K562 (cell line): ENCODE measurements at regions not wholly inside any gene's neighbourhood (a gene's known extent, or its start where the extent isn't known, plus 50 kb on each side); places are given as distances from the start of the nearest gene placed in this dataset.

Source experiments
- ATAC-seq: fragments of 200-7000 bp; cut with Tn5 transposase; 3 replicates; pipeline ENCODE4 v1.9.1; 2020; ENCODE audit warnings: moderate library complexity
- BruUV-seq: library from RNA; stranded (reverse); fragments of 400-500 nt; replicated peaks from 2 replicates; lab custom pipeline; 2021; lab: Mats Ljungman, UMichigan
- CTCF ChIA-PET: fragments of 300-600 bp; formaldehyde crosslinking; extraction: SDS; loops from one replicate; lab custom pipeline; 2021; ENCODE audit warnings: low intra/inter-chr PET ratio; lab: Yijun Ruan, JAX
- POLR2A ChIA-PET: fragments of 300-600, 350-650 bp; sonication (Branson Sonifier 250); formaldehyde crosslinking; extraction: SDS; loops from one replicate; lab custom pipeline; 2021; ENCODE audit warnings: antibody characterized with exemption, inconsistent platforms; lab: Yijun Ruan, JAX
- DNase-seq, 4 experiments: peaks; one replicate each; pipeline versions ENCODE4 v3.0.0 to v3.0.0-alpha.2; 2011 to 2018; ENCODE audit warnings: low spot score in 3 of 4, mixed read lengths in 3 of 4; ENCODE audit errors: extremely low read depth in 1 of 4
- FAIRE-seq: peaks from 2 replicates; lab custom pipeline; 2011; peaks lifted over from hg19 to GRCh38; lab: Jason Lieb, UNC
- H2AFZ ChIP-seq: 2 replicates; pipeline ENCODE4 v1.6.0; 2011; ENCODE audit warnings: low read depth, low read length, control low read depth, inconsistent platforms
- H3K27ac ChIP-seq: fragments of 200-600 bp; 3 replicates; pipeline ENCODE4 v1.8.0; 2011; ENCODE audit warnings: low read depth, mild to moderate bottlenecking, control low read depth, inconsistent platforms, low read length, moderate library complexity, mixed read lengths; ENCODE audit errors: extremely low read depth
- H3K27me3 ChIP-seq, 2 experiments: fragments of 300-600 bp in 1 of 2; 2 replicates in 1 of 2; 3 replicates in 1 of 2; pipeline versions ENCODE4 v1.6.0 to v1.8.0; 2011; ENCODE audit warnings: inconsistent platforms in 2 of 2, low read length in 2 of 2, mild to moderate bottlenecking in 1 of 2, mixed read lengths in 1 of 2, moderate library complexity in 1 of 2; ENCODE audit not compliant: control insufficient read depth in 2 of 2, insufficient read depth in 2 of 2
- H3K36me3 ChIP-seq: fragments of 300-600 bp; 3 replicates; pipeline ENCODE4 v1.8.0; 2011; ENCODE audit warnings: mild to moderate bottlenecking, low read length, inconsistent platforms; ENCODE audit not compliant: control insufficient read depth, insufficient read depth
- H3K4me1 ChIP-seq, 2 experiments: fragments of 200-600 bp in 1 of 2; replicated peaks in 1 of 2; 2 replicates in 1 of 2; 3 replicates in 1 of 2; pipeline versions ENCODE4 v1.5.1 to v1.8.0; 2011; ENCODE audit warnings: inconsistent platforms in 2 of 2, low read length in 2 of 2, mild to moderate bottlenecking in 1 of 2, mixed read lengths in 1 of 2, moderate library complexity in 1 of 2; ENCODE audit not compliant: control insufficient read depth in 2 of 2, insufficient read depth in 2 of 2
- H3K4me2 ChIP-seq: 2 replicates; pipeline ENCODE4 v1.6.1; 2011; ENCODE audit warnings: low read length, control low read depth, inconsistent platforms, mixed read lengths; ENCODE audit not compliant: insufficient read depth
- H3K4me3 ChIP-seq: fragments of 200-600 bp; sonication (generic), shearing (Covaris generic); 2 replicates; pipeline ENCODE4 v1.5.1; 2016; ENCODE audit warnings: control low read depth, inconsistent platforms
- H3K79me2 ChIP-seq: fragments of 200-600 bp; 3 replicates; pipeline ENCODE4 v1.8.0; 2011; ENCODE audit warnings: low read length, inconsistent platforms; ENCODE audit not compliant: control insufficient read depth, insufficient read depth
- H3K9ac ChIP-seq, 2 experiments: 2 replicates each; pipeline versions ENCODE4 v1.6.0 to v1.6.1; 2011; ENCODE audit warnings: low read depth in 2 of 2, low read length in 2 of 2, control low read depth in 1 of 2, inconsistent platforms in 1 of 2, mild to moderate bottlenecking in 1 of 2, mixed read lengths in 1 of 2; ENCODE audit not compliant: insufficient read depth in 1 of 2
- H3K9me1 ChIP-seq: one replicate; pipeline ENCODE4 v1.6.0; 2011; ENCODE audit warnings: inconsistent platforms, mild to moderate bottlenecking, low read length, moderate library complexity; ENCODE audit not compliant: control insufficient read depth, insufficient read depth
- H3K9me3 ChIP-seq: replicated peaks from 2 replicates; pipeline ENCODE4 v1.5.1; 2011; ENCODE audit warnings: low read depth, low read length, inconsistent platforms; ENCODE audit not compliant: control insufficient read depth, insufficient read depth
- H4K20me1 ChIP-seq: replicated peaks from 2 replicates; pipeline ENCODE4 v1.6.1; 2011; ENCODE audit warnings: low read length, inconsistent platforms, mixed read lengths; ENCODE audit not compliant: control insufficient read depth, insufficient read depth
- ARHGAP35 ChIP-seq: fragments of 450-650 bp; IDR thresholded peaks from 2 replicates; pipeline ENCODE4 v1.6.1; 2018; ENCODE audit not compliant: partially characterized antibody
- C11orf30 ChIP-seq: fragments of 450-650 bp; IDR thresholded peaks from 2 replicates; pipeline ENCODE4 v1.6.1; 2016; ENCODE audit warnings: low read depth, mild to moderate bottlenecking
- COPS2 ChIP-seq: fragments of 450-650 bp; conservative IDR thresholded peaks from 2 replicates; pipeline ENCODE4 v1.6.1; 2016; ENCODE audit warnings: mild to moderate bottlenecking, moderate library complexity
- HOMEZ ChIP-seq: fragments of 250-450 bp; sonication (Bioruptor Pico); IDR thresholded peaks from 2 replicates; pipeline ENCODE4 v1.4.0; 2020; ENCODE audit warnings: mild to moderate bottlenecking, moderate library complexity
- MYC ChIP-seq, 2 experiments: fragments of 250-450 bp in 1 of 2; sonication (Bioruptor Pico) in 1 of 2; IDR thresholded peaks; 2 replicates each; pipeline versions ENCODE4 v1.5.1 to v1.6.1; 2012 to 2021; ENCODE audit warnings: low read depth in 2 of 2, borderline replicate concordance in 1 of 2, improper control_type of control experiment in 1 of 2, low read length in 1 of 2, mild to moderate bottlenecking in 1 of 2, moderate library complexity in 1 of 2
- NFE2 ChIP-seq: IDR thresholded peaks from 2 replicates; pipeline ENCODE4 v1.6.1; 2014; ENCODE audit warnings: antibody characterized with exemption, low read depth
- RBM25 ChIP-seq: fragments of 200-400 bp; formaldehyde crosslinking; IDR thresholded peaks from 2 replicates; pipeline ENCODE4 v1.6.1; 2018; ENCODE audit warnings: low read length, low read depth, moderate library complexity; ENCODE audit not compliant: severe bottlenecking
- USF1 ChIP-seq: sonication (generic); formaldehyde crosslinking; IDR thresholded peaks from 2 replicates; pipeline ENCODE4 v1.9.0; 2022; ENCODE audit warnings: mild to moderate bottlenecking, missing genetic modification reagents
- USF2 ChIP-seq: sonication (generic); formaldehyde crosslinking; IDR thresholded peaks from 2 replicates; pipeline ENCODE4 v1.5.0; 2020; ENCODE audit warnings: missing genetic modification reagents
- ZZZ3 ChIP-seq: fragments of 450-650 bp; IDR thresholded peaks from 2 replicates; pipeline ENCODE4 v1.6.1; 2016; ENCODE audit warnings: antibody characterized with exemption, mild to moderate bottlenecking, moderate library complexity
- WGBS: fragments of 100-300 bp; shearing (Covaris generic); methylation state at CpG from one replicate; pipeline ENCODE4 v1.1.6; 2016; ENCODE audit warnings: low coverage, mixed read lengths; ENCODE audit not compliant: insufficient coverage; ENCODE audit errors: missing lambda C conversion rate; 5-methylcytosine and 5-hydroxymethylcytosine counted together
- in situ Hi-C: fragments of 300-500 bp; cut with MboI; formaldehyde crosslinking; loops from 4 replicates; pipeline ENCODE4 v1.15.0; 2018; ENCODE audit warnings: inconsistent platforms, mixed read lengths
- intact Hi-C: fragments of 100-400 bp; cut with micrococcal nuclease; formaldehyde crosslinking; loops from 2 replicates; pipeline ENCODE4 v1.14.2; 2022

DNA sequence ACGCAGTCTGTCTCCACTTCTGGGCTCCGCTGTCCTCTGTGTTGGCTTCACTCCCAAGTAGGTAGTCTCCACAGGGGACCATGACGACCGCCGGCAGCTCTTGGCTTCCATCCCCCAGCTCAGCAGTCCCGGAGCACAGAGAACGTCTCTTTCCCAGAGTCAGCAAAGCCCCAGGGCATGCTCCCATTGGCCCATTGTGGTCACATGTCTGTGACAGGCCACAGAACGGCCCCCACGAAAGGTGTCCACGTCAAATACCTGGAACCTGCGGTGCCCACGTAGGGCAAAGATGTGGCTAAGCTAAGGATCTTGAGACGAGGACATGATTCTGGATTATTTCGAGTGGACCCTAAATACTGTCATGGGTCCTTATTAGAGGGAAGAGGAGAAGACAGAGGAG, 438.4 kb upstream of the SULF2 start:
- ATAC-seq: no peak
- H3K27me3 ChIP-seq: peaks cover 0 to 22% of the 10 kb centered on the region in 2 experiments; a peak in 2 of 5 replicates
- H3K27ac ChIP-seq: no peak overlapping the region
- CTCF ChIA-PET: no interaction called here
- in situ Hi-C loops (no loop called here), intact Hi-C loops (no loop called here)
- H3K4me2 ChIP-seq: no peak overlapping the region
- FAIRE-seq: no peak
- no peaks in the 10 kb centered on the region for H3K36me3 ChIP-seq
- peak in 3 of 4 experiments; percentile 15 to 19 (median 17) for DNase-seq
- H2AFZ ChIP-seq: no peak overlapping the region
- no peaks in the 10 kb centered on the region for H3K9me1 ChIP-seq
- H3K4me1 ChIP-seq: no peaks in the 10 kb centered on the region; a peak in 1 of 5 replicates
- H4K20me1 ChIP-seq: no peaks in the 10 kb centered on the region
- no peak overlapping the region for H3K9ac ChIP-seq
- under 1% methylated on average over 14 of the region's 14 CpGs for WGBS
- no TSS peak for BruUV-seq
- H3K4me3 ChIP-seq: no peak overlapping the region
- POLR2A ChIA-PET: no interaction called here
- TF ChIP-seq USF1 (CRISPR knock-in tag) (peak; percentile 32; the same call in 1 of the 2 replicates), USF2 (CRISPR knock-in tag) (peak; percentile 67), ARHGAP35 (no peak)
- no peaks in the 10 kb centered on the region for H3K9me3 ChIP-seq
- H3K79me2 ChIP-seq: no peaks in the 10 kb centered on the region

GRCh38 chr20:48222595-48223180, 437.4 kb upstream of the SULF2 start:
- BruUV-seq: no TSS peak
- intact Hi-C loops: no loop called here
- no peak for FAIRE-seq

More at GRCh38 chr20:48222595-48223180, 437.4 kb upstream of the SULF2 start:
- no peaks in the 10 kb centered on the region for H4K20me1 ChIP-seq
- WGBS: 0% methylated on average over 8 of the region's 8 CpGs
- ChIA-PET CTCF (no interaction called here), POLR2A (no interaction called here)
- H3K27me3 ChIP-seq: peaks cover 0 to 29% of the 10 kb centered on the region in 2 experiments; a peak in 2 of 5 replicates
- H3K9me1 ChIP-seq: no peaks in the 10 kb centered on the region
- H3K9ac ChIP-seq: no peak overlapping the region
- in situ Hi-C loops: no loop called here
- H2AFZ ChIP-seq: no peak overlapping the region
- DNase-seq: no peak
- H3K27ac ChIP-seq: no peak overlapping the region
- no peaks in the 10 kb centered on the region for H3K36me3 ChIP-seq
- H3K79me2 ChIP-seq: no peaks in the 10 kb centered on the region
- no peak for ATAC-seq
- H3K4me3 ChIP-seq: no peak overlapping the region
- H3K4me2 ChIP-seq: no peak overlapping the region
- TF ChIP-seq ZZZ3 (no peak), MYC (IDR thresholded peaks at IDR 0.05; ENCODE audit: low read depth, low read length) (no peak), MYC (CRISPR knock-in tag; IDR thresholded peaks at IDR 0.05; ENCODE audit: borderline replicate concordance, low read depth) (no peak), COPS2 (no peak), HOMEZ (CRISPR knock-in tag) (no peak), C11orf30 (no peak), RBM25 (peak; percentile 75), NFE2 (no peak)
- TF ChIP-seq, all 486 proteins: peak for 1
- Histone ChIP-seq H3K4me1 (no peaks in the 10 kb centered on the region; a peak in 1 of 5 replicates), H3K9me3 (no peaks in the 10 kb centered on the region)
